SK-N-SH (cell line): ENCODE measurements at regions not wholly inside any gene's neighbourhood (a gene's known extent, or its start where the extent isn't known, plus 50 kb on each side); places are given as distances from the start of the nearest gene placed in this dataset.

Experiments
- CHD2 ChIP-seq: fragments of 150-350 bp; IDR thresholded peaks from 2 replicates; pipeline ENCODE4 v1.6.1; 2018; ENCODE audit warnings: low read length; ENCODE audit not compliant: partially characterized antibody
- CTCF ChIP-seq: fragments of 200-600 bp; sonication (generic); IDR thresholded peaks from 2 replicates; pipeline ENCODE4 v1.6.1; 2017; ENCODE audit warnings: antibody characterized with exemption, mild to moderate bottlenecking, moderate library complexity
- EZH2phosphoT487 ChIP-seq: fragments of 200-600 bp; sonication (generic); IDR thresholded peaks from 2 replicates; pipeline ENCODE4 v1.6.1; 2017; ENCODE audit warnings: low read depth, mixed run types, mild to moderate bottlenecking, antibody characterized with exemption, moderate library complexity, borderline replicate concordance
- GABPA ChIP-seq: IDR thresholded peaks from 2 replicates; pipeline ENCODE4 v1.4.0; 2012; ENCODE audit warnings: low read depth, mild to moderate bottlenecking
- GATA2 ChIP-seq: sonication (generic); formaldehyde crosslinking; IDR thresholded peaks from 2 replicates; pipeline ENCODE4 v1.5.0; 2020; ENCODE audit warnings: mild to moderate bottlenecking, missing genetic modification reagents
- IRF3 ChIP-seq: fragments of 150-350 bp; IDR thresholded peaks from 2 replicates; pipeline ENCODE4 v1.6.1; 2016; ENCODE audit warnings: mild to moderate bottlenecking, low read depth, low read length
- POLR2AphosphoS5 ChIP-seq: IDR thresholded peaks from 2 replicates; pipeline ENCODE4 v1.6.1; 2012; ENCODE audit warnings: low read depth, low read length
- RXRA ChIP-seq: IDR thresholded peaks from 2 replicates; pipeline ENCODE4 v1.4.0; 2012; ENCODE audit warnings: low read depth, mild to moderate bottlenecking, borderline replicate concordance
- USF2 ChIP-seq: fragments of 150-350 bp; IDR thresholded peaks from 2 replicates; pipeline ENCODE4 v1.6.1; 2017; ENCODE audit warnings: antibody characterized with exemption, low read length, low read depth, borderline replicate concordance
- YY1 ChIP-seq: IDR thresholded peaks from 2 replicates; pipeline ENCODE4 v1.4.0; 2012; ENCODE audit warnings: low read depth, mild to moderate bottlenecking

- TF ChIP-seq CTCF (no peak), GATA2 (no peak), IRF3 (no peak), CHD2 (no peak), EZH2phosphoT487 (no peak), RXRA (no peak), USF2 (no peak), GABPA (no peak), POLR2AphosphoS5 (no peak), YY1 (no peak)
These were observed 80.0 kb upstream of the TAB2 start for GRCh38 chr6:149237464-149237863.
